HG03565 (cell line): ENCODE measurements at regions not wholly inside any gene's neighbourhood (a gene's known extent, or its start where the extent isn't known, plus 50 kb on each side); places are given as distances from the start of the nearest gene placed in this dataset.

Source experiments
- ATAC-seq: cut with Tn5 transposase; IDR thresholded peaks from one replicate; pipeline ENCODE4 v1.9.1; 2021; ENCODE audit warnings: mild to moderate bottlenecking, moderate library complexity; ENCODE audit not compliant: unreplicated experiment

- ATAC-seq = no peak
Observed at GRCh38 chr3:148128136-148128535, 569.6 kb upstream of the AGTR1 start.

GRCh38 chr3:148131990-148132638 is 565.6 kb upstream of the AGTR1 start:
- ATAC-seq = no peak

- ATAC-seq = no peak
Observed at GRCh38 chr3:148136816-148137215, 560.9 kb upstream of the AGTR1 start.

- no peak for ATAC-seq
Observed at GRCh38 chr3:148146241-148146640, 551.5 kb upstream of the AGTR1 start.

- ATAC-seq = no peak
Observed at GRCh38 chr3:148146947-148147826, 550.5 kb upstream of the AGTR1 start.

- ATAC-seq = no peak
Observed at GRCh38 chr3:148147903-148148302, 549.8 kb upstream of the AGTR1 start.

- no peak for ATAC-seq
Observed at GRCh38 chr3:148149556-148149955, 548.1 kb upstream of the AGTR1 start.

GRCh38 chr3:148150141-148150540 is 547.6 kb upstream of the AGTR1 start:
- ATAC-seq = no peak

- ATAC-seq = no peak
Observed at GRCh38 chr3:148158210-148158609, 539.5 kb upstream of the AGTR1 start.

- ATAC-seq = no peak
Observed at GRCh38 chr3:148162132-148162531, 535.6 kb upstream of the AGTR1 start.

- ATAC-seq = no peak
Observed at GRCh38 chr3:148168347-148168746, 529.4 kb upstream of the AGTR1 start.

GRCh38 chr3:148173851-148174250 is 523.9 kb upstream of the AGTR1 start:
- ATAC-seq = no peak

- no peak for ATAC-seq
Observed at GRCh38 chr3:148175214-148175613, 522.5 kb upstream of the AGTR1 start.

- no peak for ATAC-seq
Observed at GRCh38 chr3:148178503-148178902, 519.2 kb upstream of the AGTR1 start.

GRCh38 chr3:148184798-148185197 is 512.9 kb upstream of the AGTR1 start:
- ATAC-seq = no peak

- no peak for ATAC-seq
Observed at GRCh38 chr3:148186881-148187280, 510.8 kb upstream of the AGTR1 start.

GRCh38 chr3:148187296-148187695 is 510.4 kb upstream of the AGTR1 start:
- no peak for ATAC-seq

GRCh38 chr3:148190441-148190990 is 507.2 kb upstream of the AGTR1 start:
- no peak for ATAC-seq

GRCh38 chr3:148191966-148192365 is 505.7 kb upstream of the AGTR1 start:
- no peak for ATAC-seq

GRCh38 chr3:148197061-148197460 is 500.6 kb upstream of the AGTR1 start:
- no peak for ATAC-seq

GRCh38 chr3:148202386-148202785 is 495.3 kb upstream of the AGTR1 start:
- ATAC-seq = no peak
